AG09309 (cell line): ENCODE measurements at regions not wholly inside any gene's neighbourhood (a gene's known extent, or its start where the extent isn't known, plus 50 kb on each side); places are given as distances from the start of the nearest gene placed in this dataset.

Experiments
- DNase-seq: peaks from one replicate; pipeline ENCODE4 v3.0.0-alpha.2; 2010; ENCODE audit warnings: low read depth
- H3K4me3 ChIP-seq: 2 replicates; pipeline ENCODE4 v1.5.1; 2011; ENCODE audit warnings: mild to moderate bottlenecking, low read depth, low read length, moderate library complexity; ENCODE audit not compliant: control insufficient read depth
- TF ChIP-seq, protein P1 (sequence below): IDR thresholded peaks from 2 replicates; pipeline ENCODE4 v1.5.1; 2011; ENCODE audit warnings: mild to moderate bottlenecking, low read depth, low read length, inconsistent platforms; ENCODE audit not compliant: insufficient read depth, control insufficient read depth; ENCODE audit errors: missing control alignments

DNA sequence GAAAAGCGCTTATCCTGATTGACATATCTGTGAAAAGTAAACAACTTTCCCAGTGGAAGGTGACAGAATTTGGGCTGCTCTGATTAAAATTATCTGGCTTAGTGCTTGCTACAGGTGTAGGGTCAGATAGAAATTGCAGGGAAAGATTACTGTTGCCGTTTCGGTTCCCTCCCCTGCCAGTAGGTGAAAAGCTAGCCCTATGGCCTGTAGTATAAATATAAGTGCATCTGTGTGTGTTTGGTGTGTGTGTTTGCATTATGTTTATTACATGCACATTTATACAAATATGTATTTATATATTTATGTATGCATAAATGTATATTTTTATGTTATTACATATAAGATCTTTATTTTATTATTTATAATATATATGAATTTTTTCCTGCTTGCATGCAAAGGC lies 72.3 kb upstream of the VOPP1 start:
- TF ChIP-seq, protein P1, sequence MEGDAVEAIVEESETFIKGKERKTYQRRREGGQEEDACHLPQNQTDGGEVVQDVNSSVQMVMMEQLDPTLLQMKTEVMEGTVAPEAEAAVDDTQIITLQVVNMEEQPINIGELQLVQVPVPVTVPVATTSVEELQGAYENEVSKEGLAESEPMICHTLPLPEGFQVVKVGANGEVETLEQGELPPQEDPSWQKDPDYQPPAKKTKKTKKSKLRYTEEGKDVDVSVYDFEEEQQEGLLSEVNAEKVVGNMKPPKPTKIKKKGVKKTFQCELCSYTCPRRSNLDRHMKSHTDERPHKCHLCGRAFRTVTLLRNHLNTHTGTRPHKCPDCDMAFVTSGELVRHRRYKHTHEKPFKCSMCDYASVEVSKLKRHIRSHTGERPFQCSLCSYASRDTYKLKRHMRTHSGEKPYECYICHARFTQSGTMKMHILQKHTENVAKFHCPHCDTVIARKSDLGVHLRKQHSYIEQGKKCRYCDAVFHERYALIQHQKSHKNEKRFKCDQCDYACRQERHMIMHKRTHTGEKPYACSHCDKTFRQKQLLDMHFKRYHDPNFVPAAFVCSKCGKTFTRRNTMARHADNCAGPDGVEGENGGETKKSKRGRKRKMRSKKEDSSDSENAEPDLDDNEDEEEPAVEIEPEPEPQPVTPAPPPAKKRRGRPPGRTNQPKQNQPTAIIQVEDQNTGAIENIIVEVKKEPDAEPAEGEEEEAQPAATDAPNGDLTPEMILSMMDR = no peak
- no peak overlapping the region for H3K4me3 ChIP-seq
- DNase-seq = no peak

DNA sequence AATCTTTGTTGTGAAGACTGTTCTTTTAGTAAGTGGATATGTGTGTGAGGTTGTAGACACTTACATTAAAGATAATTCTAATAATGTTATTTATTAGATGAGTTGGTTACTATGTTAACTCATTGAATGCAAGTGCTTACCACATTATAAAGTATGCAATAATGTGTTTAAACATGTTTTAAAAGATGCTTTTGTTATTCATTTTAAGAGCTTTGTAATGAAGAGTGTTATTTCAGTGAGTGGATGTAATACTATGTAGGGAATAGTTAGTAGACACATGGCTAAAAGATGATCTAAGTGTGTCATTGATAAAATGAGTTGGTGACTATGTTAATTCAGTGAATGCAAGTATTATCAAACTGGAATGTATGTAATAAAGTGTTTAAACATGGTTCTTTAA lies 70.0 kb upstream of the VOPP1 start:
- H3K4me3 ChIP-seq = no peak overlapping the region
- TF ChIP-seq, protein P1 = no peak
- no peak for DNase-seq

DNA sequence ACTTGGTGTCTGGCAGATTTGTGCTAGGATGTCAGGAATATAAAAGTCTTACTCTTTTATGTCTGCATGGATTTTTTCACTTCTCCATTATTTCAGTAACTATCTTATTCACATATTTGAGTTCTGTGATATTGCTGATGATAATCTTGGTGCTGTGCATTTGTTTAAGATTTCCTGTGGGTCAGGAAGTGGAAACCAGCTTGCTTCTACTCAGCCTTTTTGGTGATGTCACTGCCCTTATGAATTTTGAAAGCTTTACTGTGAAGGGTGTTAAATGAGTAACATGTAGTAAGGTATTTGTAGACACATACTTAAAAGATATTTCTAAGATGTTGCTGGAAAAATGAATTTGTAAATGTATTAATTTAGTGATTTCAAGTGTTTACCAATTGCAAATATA lies 69.5 kb upstream of the VOPP1 start:
- no peak overlapping the region for H3K4me3 ChIP-seq
- TF ChIP-seq, protein P1 = no peak
- DNase-seq = no peak

DNA sequence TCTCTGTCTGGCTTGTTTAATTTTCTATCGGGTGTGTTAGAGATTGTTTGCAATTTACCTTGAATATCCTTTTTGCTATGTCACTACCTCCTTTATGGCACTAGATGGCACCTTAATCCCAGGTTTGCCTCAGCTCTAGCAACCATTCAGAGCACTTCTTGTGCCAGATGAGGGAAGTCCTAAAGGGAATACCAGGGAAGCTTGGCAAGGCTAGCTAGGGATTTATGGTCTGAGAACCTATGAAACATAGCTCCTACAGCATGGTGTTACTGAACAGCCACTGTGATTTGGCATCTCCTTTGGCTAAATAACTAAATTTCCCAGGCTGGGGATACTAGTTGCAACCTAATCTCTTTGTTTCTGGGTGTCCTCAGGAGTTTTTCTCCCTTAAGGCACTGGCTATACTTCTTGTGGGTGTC lies 69.0 kb upstream of the VOPP1 start:
- peak; percentile 88 for DNase-seq
- TF ChIP-seq, protein P1 = peak; percentile 82
- H3K4me3 ChIP-seq = no peak overlapping the region

DNA sequence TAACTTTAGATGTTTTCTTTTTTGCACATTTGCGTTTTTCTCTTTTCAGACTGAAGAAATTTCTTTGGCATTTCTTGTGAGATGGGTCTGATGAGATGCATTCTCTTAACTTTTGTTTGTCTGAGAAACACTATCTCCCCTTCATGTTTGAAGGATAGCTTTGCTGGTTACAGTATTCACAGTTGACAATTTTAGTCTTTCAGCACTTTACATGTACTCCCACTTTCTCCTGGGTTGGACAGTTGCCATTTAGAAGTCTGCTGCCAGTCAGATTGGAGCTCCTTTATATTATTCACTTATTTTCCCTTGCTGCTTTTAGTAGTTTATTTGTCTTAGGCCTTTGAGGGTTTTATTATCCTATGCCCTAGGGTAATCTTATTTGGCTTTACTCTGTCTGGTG lies 67.3 kb upstream of the VOPP1 start:
- no peak overlapping the region for H3K4me3 ChIP-seq
- no peak for DNase-seq
- TF ChIP-seq, protein P1 = no peak

DNA sequence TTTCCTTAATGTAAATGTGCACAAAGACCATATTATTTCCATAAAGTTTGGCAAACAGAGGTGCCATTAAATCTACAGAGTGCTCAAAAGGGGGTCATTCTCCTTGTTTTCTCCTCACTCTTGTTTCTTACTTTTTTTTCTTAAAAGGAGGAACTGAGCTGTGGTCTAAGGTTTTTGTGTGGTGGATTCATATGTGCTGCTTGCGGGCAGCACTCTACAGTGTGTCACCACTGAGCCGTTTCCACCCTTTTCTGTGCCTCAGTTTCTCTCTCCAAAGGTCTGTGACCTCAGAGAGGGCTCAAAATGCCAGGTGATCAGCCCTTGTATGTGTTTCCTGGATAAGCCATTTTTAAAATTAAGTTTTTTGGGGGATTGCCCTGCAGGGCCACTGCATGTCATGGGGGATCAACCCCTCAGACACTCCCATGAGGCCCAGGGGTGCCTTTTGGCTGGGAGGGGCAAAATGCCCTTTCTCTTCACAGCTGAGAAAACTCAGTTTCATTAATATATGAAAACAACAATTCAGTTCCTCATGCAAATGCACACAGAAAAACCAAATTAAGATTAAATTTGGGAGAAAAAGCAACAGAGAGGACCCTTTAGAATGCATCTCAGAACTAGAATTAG lies 56.9 kb upstream of the VOPP1 start:
- no peak overlapping the region for H3K4me3 ChIP-seq
- TF ChIP-seq, protein P1 = no peak
- DNase-seq = no peak
